Islet of Langerhans (tissue), 1 donor: ENCODE measurements at regions not wholly inside any gene's neighbourhood (a gene's known extent, or its start where the extent isn't known, plus 50 kb on each side); places are given as distances from the start of the nearest gene placed in this dataset.
A peak's percentile ranks its signal among the peaks of the same experiment; 100 is the strongest.
"Not testable (repeated sequence)": the region's sequence is repeated elsewhere in the genome, so short reads cannot be mapped to it uniquely, and the experiment has no call there.

ENCODE experiments used
- FAIRE-seq: peaks from one replicate; lab custom pipeline; 2011; peaks lifted over from hg19 to GRCh38; lab: Jason Lieb, UNC

- FAIRE-seq, result peak; percentile 98
Measured at GRCh38 chr17:33981711-33982601, 273.1 kb upstream of the CCL2 start.

GRCh38 chr17:33982909-33983308 is 272.2 kb upstream of the CCL2 start:
- FAIRE-seq, result peak; percentile 73

GRCh38 chr17:33983824-33984574 is 271.1 kb upstream of the CCL2 start:
- no peak for FAIRE-seq

GRCh38 chr17:33986088-33986487 is 269.0 kb upstream of the CCL2 start:
- no peak for FAIRE-seq

- FAIRE-seq, result no peak
Measured at GRCh38 chr17:33986566-33986965, 268.5 kb upstream of the CCL2 start.

GRCh38 chr17:33987162-33987561 is 267.9 kb upstream of the CCL2 start:
- peak; percentile 5 for FAIRE-seq

- no peak for FAIRE-seq
Measured at GRCh38 chr17:33989361-33990148, 265.5 kb upstream of the CCL2 start.

- FAIRE-seq, result no peak
Measured at GRCh38 chr17:33990943-33991706, 264.0 kb upstream of the CCL2 start.

GRCh38 chr17:33992113-33992512 is 263.0 kb upstream of the CCL2 start:
- no peak for FAIRE-seq

GRCh38 chr17:34000639-34001038 is 254.4 kb upstream of the CCL2 start:
- no peak for FAIRE-seq

GRCh38 chr17:34001246-34001645 is 253.8 kb upstream of the CCL2 start:
- no peak for FAIRE-seq

- no peak for FAIRE-seq
Measured at GRCh38 chr17:34006126-34006525, 249.0 kb upstream of the CCL2 start.

- no peak for FAIRE-seq
Measured at GRCh38 chr17:34008125-34008524, 247.0 kb upstream of the CCL2 start.

GRCh38 chr17:34009912-34010311 is 245.2 kb upstream of the CCL2 start:
- no peak for FAIRE-seq

- FAIRE-seq, result no peak
Measured at GRCh38 chr17:34010534-34010933, 244.6 kb upstream of the CCL2 start.

GRCh38 chr17:34011599-34011998 is 243.5 kb upstream of the CCL2 start:
- no peak for FAIRE-seq

- no peak for FAIRE-seq
Measured at GRCh38 chr17:34012709-34013375, 242.2 kb upstream of the CCL2 start.

- FAIRE-seq, result no peak
Measured at GRCh38 chr17:34015253-34015652, 239.8 kb upstream of the CCL2 start.

GRCh38 chr17:34024386-34024785 is 230.7 kb upstream of the CCL2 start:
- FAIRE-seq, result no peak

- no peak for FAIRE-seq
Measured at GRCh38 chr17:34024806-34025551, 230.1 kb upstream of the CCL2 start.

GRCh38 chr17:34030601-34031000 is 224.5 kb upstream of the CCL2 start:
- FAIRE-seq, result not testable (repeated sequence)
